ENCODE measurements at regions not wholly inside any gene's neighbourhood (a gene's known extent, or its start where the extent isn't known, plus 50 kb on each side); places are given as distances from the start of the nearest gene placed in this dataset.

DNA sequence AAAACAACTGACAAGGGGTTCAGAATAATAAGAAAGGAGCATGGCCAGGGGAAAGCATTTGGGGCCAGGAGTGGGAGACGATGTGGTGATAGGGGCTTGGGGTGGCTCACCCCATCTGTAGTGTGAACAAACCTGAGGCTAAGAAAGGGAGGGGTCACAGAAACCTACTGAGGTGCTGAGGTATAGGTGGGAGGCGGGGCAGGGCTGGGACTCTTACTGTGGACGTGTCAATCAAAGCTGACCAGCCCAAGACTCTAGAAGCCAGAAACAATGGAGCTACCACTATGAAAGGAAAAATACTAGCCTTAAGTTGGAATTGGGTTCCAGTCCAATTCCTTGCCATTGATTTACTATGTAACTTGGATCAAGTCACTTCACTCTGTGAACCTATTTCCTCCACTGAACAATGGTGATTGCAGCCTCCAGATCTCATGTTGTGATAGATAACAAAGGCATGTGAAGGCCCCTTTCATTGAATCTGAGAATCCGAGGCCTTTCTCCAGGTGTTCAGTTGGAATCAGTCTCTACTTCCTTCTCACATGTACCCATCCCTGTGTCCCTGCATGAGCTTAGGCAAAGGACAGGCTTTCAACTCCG is 260.9 kb upstream of the HES1 start:
- no peak for DNase-seq (ENCODE audit: low read depth in 2 of 2)

DNA sequence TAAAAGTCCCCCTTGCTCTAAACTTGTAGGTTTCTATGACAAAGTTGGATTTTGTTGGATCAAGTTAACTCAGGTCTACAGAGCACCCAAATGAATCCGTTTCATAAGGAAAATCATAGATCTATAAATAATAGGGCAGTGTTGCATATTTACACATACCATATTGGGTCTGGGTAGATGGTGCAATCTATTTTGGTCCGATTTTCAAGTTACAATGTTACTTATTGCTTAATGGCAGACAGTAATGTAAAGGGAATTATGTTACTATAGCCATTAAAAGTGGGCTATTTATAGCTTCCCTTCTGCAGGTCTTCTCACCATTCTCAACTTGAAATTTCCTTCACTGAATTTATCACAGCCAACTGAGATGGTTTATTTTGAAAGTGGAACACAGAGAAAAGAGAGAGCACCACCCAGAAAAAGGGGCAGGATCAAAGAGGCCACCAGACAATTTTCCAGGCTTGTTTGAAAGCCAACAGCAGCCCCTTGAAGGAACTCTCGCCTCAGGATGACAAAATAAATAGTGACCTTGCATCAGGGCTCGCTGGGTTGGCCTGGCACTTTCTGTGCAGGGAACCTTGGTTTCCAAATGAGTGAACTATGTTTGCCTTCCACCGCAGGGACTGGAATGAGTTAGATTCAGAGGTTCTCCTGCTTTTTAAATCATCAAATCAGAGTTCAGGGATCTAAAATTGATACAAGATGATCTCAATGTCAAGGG is 260.2 kb upstream of the HES1 start:
- no peak for DNase-seq (ENCODE audit: low read depth in 2 of 2)

DNA sequence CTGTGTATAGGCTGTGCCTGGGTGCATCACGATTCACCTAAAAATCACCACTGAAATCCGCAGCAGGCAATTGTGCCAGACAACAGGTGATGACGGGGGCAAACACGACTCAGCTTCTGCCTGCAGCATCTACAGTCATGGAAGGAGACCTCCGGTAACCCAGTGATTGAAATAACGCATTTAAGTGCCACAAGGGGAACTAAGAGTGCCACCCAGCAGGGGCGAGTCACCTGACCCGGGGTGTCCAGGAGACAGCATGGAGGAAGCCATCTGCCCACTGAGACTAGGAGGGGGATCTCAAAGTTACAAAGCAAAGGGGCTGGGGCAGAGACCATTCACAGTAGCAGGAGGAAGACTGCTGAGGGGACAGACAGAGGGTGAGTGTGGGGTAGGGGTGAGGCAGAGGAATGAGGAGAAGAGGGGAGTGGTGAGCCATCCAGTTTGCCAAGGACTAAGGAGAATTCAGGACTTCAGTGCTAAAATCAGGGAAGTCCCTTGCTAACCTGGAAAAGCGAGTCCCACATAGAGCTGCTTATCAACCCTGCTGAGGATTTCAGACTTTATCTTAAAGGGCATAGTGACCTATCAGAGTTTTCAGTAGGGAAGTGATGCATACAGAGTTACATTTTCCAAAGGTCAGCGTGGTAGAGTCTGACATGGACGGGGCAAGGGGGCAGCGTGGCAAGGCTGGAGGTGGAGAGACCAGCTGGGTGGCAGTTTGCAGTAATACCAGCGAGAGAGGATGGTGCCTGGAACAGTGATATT is 256.7 kb upstream of the HES1 start:
- no peak for DNase-seq (ENCODE audit: low read depth in 2 of 2)

DNA sequence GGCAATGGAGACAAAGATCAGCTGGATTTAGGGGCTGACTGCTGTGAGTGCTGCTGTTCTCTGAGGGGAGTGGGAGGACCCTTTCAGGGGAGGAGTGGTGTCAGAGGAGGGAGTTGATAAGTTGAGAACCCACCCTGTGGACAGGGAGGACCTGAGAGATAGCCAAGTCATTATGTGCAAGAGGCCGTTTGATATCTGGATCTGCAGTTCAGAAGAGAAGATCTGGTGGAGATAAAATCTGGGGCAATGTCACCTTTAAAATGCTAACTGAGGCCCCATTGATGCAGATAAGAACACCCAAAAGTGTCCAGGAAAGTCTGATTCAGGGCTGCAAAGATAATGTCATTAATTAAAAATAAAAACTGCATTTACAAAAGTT is 256.1 kb upstream of the HES1 start:
- no peak for DNase-seq (ENCODE audit: low read depth in 2 of 2)

DNA sequence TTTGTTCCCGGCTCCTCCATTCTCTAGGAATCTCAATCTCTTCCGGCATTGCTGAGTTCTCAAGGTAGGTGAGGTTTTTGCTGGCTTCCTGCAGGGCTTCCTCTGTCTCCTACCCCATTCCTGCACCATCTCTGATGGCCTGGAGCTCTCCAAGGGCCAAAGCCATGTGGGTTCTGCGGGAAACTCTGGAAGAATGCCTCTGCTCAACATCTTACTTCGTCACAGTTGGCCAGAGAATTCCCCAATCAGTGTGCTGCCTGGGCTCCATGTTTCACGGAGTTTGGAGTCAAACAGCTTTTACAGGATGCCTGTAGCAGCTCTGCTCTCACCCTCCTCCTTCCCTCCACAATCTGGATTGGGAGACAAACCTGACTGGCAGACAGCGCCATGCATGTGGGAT is 253.9 kb upstream of the HES1 start:
- DNase-seq (ENCODE audit: low read depth in 2 of 2): no peak

GRCh38 chr3:193883551-193883950 is 252.4 kb upstream of the HES1 start:
- DNase-seq (ENCODE audit: low read depth in 2 of 2): no peak

- no peak for DNase-seq (ENCODE audit: low read depth in 2 of 2)
Observed at GRCh38 chr3:193884027-193884426, 251.9 kb upstream of the HES1 start.

DNA sequence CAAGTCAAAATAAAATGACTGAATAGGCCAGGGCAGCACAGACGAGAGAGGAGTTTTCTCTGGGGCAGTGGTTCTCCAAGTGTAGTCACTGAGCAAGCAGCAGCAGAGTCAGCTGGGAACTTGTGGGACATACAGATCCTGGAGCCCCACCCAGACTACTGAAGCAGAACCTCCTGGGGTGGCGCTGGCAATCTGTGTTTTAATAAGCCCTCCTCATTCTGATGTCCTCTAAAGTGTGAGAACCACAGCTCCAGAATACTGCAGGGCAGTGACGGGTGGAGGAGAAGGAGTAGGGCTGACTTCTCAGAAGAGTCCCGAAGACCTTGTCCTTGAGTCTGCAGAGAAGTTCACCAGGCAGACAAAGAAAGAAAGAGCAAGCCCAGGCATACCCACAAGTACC is 251.3 kb upstream of the HES1 start:
- no peak for DNase-seq (ENCODE audit: low read depth in 2 of 2)

DNA sequence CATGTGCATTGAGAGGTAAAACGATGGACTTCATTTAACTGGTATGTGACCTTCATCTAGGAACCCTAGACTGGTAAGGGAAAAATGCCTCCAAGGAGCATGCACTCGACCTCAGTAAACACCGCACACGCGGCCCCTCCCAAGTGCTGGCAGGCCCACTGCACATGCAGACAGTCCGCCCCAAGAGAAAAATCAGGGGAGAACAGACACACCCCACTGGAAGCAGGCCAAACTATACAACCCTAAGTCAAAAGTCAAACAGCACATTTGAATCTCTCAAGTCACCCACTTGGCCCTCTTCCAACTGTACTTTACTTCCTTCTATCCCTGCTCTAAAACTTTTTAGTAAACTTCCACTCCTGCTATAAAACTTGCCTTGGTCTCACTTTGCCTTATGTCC is 250.1 kb upstream of the HES1 start:
- DNase-seq (ENCODE audit: low read depth in 2 of 2): no peak

GRCh38 chr3:193890016-193890897 is 245.7 kb upstream of the HES1 start:
- no peak for DNase-seq (ENCODE audit: low read depth in 2 of 2)

DNA sequence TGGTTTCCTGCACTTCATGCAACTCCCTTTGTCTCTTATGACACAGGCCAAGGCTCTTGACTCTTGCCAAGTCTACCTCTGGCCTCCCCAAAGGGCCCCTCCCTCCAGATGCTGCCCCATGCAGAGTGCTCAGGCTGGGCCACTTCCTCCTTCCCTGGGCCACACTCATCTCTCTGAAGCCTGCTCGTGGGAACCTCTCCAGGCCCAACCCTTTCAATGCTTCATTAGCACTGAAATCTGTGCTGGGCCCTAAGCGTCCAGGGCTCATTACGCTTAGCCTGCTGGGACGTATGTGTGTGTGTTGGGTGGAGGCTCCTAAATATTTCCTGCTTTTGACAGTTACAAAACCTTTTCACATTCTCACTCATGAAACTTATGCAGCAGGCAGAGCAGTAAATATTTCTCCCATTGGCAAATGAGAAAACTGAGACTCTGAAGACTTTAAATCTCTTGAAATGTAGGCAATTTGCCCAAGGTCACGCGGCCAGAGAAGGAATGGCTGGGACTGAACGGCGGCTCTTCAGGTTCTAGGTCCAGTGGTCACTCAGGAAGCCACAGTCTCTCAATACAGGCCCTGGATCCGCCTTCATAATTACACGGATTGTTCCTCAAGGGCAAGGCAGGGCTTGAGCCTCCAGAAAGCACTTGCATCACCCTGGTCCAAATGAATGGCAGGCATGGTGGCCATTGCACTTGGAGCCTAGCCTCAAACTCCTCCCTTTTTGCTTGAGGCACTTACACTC is 241.7 kb upstream of the HES1 start:
- no peak for DNase-seq (ENCODE audit: low read depth in 2 of 2)

- no peak for DNase-seq (ENCODE audit: low read depth in 2 of 2)
Observed at GRCh38 chr3:193895409-193895808, 240.5 kb upstream of the HES1 start.

GRCh38 chr3:193896419-193896818 is 239.5 kb upstream of the HES1 start:
- no peak for DNase-seq (ENCODE audit: low read depth in 2 of 2)

DNA sequence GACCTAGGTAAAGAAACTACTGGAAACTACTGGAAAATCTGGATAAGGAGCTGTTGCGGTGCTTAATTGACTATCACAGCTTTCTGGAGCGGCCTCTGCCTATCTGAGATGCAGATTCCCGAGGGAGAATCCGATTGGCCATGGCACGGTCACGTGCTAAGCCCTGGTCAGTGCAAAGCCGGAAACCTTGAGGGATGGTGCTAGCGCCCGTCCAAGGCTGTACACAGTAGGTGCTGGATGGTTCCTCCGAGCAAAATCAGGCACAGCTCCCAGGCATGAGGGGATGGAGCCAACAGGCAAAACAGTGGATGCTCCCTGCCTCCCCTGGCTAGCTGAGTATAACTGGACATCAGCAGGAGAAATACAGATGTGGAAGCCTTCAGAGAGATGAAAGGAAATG is 238.7 kb upstream of the HES1 start:
- DNase-seq (ENCODE audit: low read depth in 2 of 2): no peak

- DNase-seq (ENCODE audit: low read depth in 2 of 2): no peak
Observed at GRCh38 chr3:193897731-193898180, 238.2 kb upstream of the HES1 start.

DNA sequence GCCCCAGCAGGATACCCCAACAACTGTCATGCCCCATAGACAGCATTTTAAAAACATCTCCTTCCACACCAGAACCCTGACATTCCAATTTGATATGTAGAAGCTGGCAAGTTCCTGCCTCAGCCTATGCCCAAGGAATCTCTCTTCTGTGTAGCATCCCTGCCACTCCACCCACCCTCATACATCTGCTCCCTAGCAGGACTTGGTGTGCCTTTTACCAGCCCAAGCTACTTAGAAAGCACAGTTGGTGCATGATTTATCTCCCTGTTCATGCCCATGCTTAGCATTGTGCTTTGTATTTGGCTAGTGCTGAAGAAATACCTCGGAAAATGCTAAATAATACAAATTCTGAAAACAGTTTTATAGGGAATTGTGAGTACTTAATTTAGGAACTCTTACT is 236.9 kb upstream of the HES1 start:
- DNase-seq (ENCODE audit: low read depth in 2 of 2): no peak

DNA sequence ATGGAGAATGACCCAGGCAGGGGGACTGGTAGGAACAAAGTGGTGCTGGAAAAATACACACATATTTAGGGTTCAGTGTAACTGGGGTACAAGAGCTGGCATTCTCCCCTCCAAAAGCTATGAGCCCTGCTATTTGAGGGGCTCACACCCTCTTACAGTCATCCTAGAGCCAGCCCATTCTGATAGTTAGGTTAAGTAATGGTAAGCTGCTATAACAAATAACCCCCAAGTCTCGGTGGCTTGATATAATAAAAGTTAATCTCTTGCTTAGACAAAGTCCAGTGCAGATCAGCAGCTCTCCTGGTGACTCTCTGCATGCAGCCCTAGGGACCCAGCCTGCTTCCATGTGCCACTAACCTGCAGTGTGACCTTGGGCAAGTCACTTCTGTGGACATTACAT is 234.9 kb upstream of the HES1 start:
- no peak for DNase-seq (ENCODE audit: low read depth in 2 of 2)

GRCh38 chr3:193902607-193903511 is 233.1 kb upstream of the HES1 start:
- DNase-seq (ENCODE audit: low read depth in 2 of 2): no peak

- DNase-seq (ENCODE audit: low read depth in 2 of 2): no peak
Observed at GRCh38 chr3:193903512-193903817, 232.5 kb upstream of the HES1 start.

DNA sequence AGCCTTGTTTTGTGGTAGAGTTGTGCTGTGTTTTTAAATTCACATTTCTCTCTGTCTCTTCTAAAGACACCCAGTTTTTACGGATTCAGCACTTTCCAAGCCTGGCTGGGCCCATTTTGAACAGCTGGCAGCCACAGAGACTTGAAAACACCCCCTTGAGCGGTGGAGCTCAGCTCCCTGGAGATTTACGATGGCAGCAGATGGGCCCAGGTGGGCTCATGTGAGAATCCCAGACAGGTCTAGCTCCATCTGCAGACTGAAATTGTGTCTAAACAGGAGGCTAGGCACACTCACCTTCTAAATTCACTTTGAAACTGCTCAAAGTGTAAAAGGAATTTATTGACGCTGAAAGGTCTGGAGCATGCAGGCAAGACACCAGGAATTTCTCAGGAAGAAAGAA is 232.0 kb upstream of the HES1 start:
- no peak for DNase-seq (ENCODE audit: low read depth in 2 of 2)
